HFF-Myc (cell line): ENCODE measurements at regions not wholly inside any gene's neighbourhood (a gene's known extent, or its start where the extent isn't known, plus 50 kb on each side); places are given as distances from the start of the nearest gene placed in this dataset.

Experiments
- DNase-seq: peaks from one replicate; pipeline ENCODE4 v3.0.0-alpha.2; 2011; ENCODE audit warnings: low read depth; ENCODE audit errors: extremely low read depth
- H3K4me3 ChIP-seq: replicated peaks from 2 replicates; pipeline ENCODE4 v1.5.1; 2011; ENCODE audit warnings: low read depth, mild to moderate bottlenecking, control low read depth, low read length
- CTCF ChIP-seq: IDR thresholded peaks from 2 replicates; pipeline ENCODE4 v1.5.1; 2012; ENCODE audit warnings: mild to moderate bottlenecking, low read depth, low read length, control low read depth; ENCODE audit errors: missing control alignments

DNA sequence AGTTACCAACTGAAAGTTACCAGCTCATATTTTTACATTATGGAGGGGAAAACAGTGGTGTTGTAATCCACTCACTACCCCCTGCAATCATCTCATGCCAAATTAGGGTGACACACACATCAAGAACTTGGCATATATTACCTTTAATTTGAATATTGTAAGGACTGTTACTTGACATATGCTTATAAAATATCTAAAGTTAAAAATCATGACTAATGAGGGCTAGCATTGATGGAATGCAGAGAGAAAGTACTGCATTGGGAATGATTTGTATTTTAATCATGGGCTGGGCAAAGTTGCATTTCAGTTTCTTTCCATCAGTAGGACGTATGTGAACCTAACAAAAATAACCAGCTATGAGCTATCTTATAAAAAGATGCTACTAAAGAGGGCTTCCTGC lies 517.5 kb upstream of the GRIA3 start:
- no peak overlapping the region for H3K4me3 ChIP-seq
- TF ChIP-seq CTCF, result no peak
- no peak for DNase-seq

DNA sequence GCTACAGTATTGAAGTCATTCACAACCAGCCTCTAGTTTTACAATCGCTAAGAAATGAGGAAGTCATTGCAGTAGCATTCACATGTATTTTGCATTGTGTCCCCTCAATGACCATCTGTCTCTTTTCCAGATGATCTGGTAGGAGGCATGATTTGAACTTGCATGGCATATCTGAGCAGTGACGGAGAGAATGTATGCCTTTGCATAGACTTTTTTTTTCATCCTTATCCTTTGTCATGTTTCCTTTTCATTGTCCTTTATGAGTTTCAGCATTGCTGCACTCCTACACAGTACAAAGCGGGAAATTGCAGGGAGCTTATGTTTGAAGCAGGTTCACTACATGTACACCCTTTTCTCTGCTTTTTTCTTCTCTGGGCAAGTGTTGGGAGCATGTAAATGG lies 516.4 kb upstream of the GRIA3 start:
- TF ChIP-seq CTCF, result no peak

DNA sequence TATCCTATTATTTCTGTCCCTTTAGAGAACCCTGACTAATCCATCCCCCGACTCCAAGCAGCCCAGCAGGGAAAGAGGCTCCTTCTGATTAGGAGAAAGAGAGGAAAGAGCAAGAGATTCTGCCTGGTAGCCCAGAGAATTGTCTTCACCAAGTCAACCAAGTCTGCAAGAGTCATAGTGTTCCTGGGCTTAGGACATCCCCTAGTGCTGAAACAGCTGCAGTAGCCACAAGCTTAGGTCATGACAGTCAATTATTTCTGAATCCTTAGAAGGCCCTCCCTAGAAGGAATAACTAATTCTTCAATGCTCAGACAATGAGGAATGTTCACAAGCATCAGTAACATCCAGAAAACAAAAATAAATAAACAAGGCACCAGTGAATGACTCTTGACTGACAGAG lies 480.3 kb upstream of the GRIA3 start:
- peak; percentile 29 for TF ChIP-seq CTCF
- DNase-seq, result peak; percentile 6
- H3K4me3 ChIP-seq, result no peak overlapping the region

More for the DNA sequence above, 516.4 kb upstream of the GRIA3 start:
- no peak for DNase-seq
- H3K4me3 ChIP-seq, result no peak overlapping the region

DNA sequence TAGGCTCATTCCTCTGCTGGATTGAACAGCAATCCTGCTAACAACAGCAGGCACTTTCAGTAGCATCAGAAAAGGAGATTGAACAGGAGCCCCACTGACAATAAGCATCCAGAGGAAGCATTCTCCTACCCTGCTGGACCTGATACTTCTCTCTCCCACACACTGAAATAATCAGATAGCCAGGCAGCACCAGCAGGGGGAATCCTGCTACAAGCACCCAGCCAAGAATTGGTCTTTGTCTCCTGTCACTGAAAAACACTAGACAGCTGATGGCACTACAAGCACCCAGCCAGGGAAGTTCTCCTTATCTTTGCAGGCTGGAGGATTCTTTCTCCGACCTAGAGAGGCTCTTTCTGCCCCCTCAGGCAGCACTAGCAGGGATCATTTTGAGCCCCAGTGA lies 444.3 kb upstream of the GRIA3 start:
- no peak overlapping the region for H3K4me3 ChIP-seq
- DNase-seq, result no peak
- no peak for TF ChIP-seq CTCF

DNA sequence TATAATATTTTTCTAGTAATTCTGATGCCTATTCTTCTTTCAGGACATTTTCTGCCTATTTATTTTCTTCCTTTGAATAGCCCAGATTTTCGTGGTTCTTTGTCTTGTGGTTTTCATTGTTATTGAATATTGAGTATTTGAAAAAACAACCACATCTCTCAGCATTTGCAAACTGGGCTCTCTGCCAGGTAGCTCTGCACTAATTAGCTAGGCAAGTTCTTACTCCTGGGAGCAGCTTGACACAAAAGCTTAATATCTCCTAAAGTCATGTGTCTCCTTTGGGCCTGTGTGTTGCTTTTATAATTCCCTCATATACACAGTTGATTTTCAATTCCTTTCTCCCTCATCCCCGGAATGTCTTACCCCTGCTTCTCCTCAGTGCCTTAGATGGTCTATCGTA lies 413.5 kb upstream of the GRIA3 start:
- no peak for TF ChIP-seq CTCF
- DNase-seq, result no peak
- no peak overlapping the region for H3K4me3 ChIP-seq

DNA sequence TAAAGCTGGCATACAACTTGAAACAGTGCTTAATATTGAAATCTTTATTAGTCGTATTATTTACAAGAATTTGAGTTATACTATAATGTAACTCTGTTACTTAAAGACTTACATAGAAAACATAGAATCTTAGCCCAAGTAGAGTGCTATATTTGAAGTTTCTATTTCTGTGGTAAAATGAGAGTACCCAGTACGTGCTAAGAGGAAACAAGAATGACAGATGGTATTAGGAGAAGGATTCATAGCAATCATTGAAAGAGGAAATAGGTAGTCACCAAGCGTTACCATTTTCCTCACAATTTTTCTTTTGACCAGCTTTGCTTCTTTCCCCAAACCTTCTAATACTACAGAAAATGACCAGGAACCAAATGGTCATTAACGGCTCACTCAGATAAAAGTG lies 412.1 kb upstream of the GRIA3 start:
- no peak overlapping the region for H3K4me3 ChIP-seq
- DNase-seq, result no peak
- no peak for TF ChIP-seq CTCF

- DNase-seq, result no peak
- TF ChIP-seq CTCF, result no peak
- no peak overlapping the region for H3K4me3 ChIP-seq
Observed at GRCh38 chrX:122777766-122778165, 406.3 kb upstream of the GRIA3 start.
